HepG2 (cell line): ENCODE measurements at regions not wholly inside any gene's neighbourhood (a gene's known extent, or its start where the extent isn't known, plus 50 kb on each side); places are given as distances from the start of the nearest gene placed in this dataset.

Source experiments
- ATAC-seq: fragments of 200-7000 bp; cut with Tn5 transposase; 3 replicates; pipeline ENCODE4 v1.9.1; 2020; ENCODE audit warnings: mild to moderate bottlenecking, moderate library complexity
- BruUV-seq: library from RNA; stranded (reverse); fragments of 400-500 nt; replicated peaks from 2 replicates; lab custom pipeline; 2021; lab: Mats Ljungman, UMichigan
- CTCF ChIA-PET: fragments of 300-600 bp; formaldehyde crosslinking; extraction: SDS; loops from one replicate; lab custom pipeline; 2021; ENCODE audit warnings: low total read pairs, inconsistent platforms, low intra/inter-chr PET ratio; lab: Yijun Ruan, JAX
- POLR2A ChIA-PET: fragments of 350-600 bp; sonication (Branson Sonifier 250); formaldehyde crosslinking; loops from one replicate; lab custom pipeline; 2020; ENCODE audit warnings: antibody characterized with exemption, inconsistent platforms; lab: Yijun Ruan, JAX
- DNase-seq: peaks from one replicate; pipeline ENCODE4 v3.0.0-alpha.2; 2015; ENCODE audit warnings: low spot score
- FAIRE-seq: peaks from 3 replicates; lab custom pipeline; 2011; peaks lifted over from hg19 to GRCh38; lab: Jason Lieb, UNC
- H2AFZ ChIP-seq: one replicate; pipeline ENCODE4 v1.6.1; 2011; ENCODE audit warnings: low read length, inconsistent platforms
- H3K27ac ChIP-seq: fragments of 300-600 bp; 3 replicates; pipeline ENCODE4 v1.8.0; 2011; ENCODE audit warnings: mixed run types, mild to moderate bottlenecking, mixed read lengths, low read length, inconsistent platforms; ENCODE audit not compliant: insufficient read depth; ENCODE audit errors: extremely low read length
- H3K27me3 ChIP-seq, 2 experiments: fragments of 200-600 bp in 1 of 2; 2 replicates in 1 of 2; 3 replicates in 1 of 2; pipeline versions ENCODE4 v1.6.0 to v1.8.0; 2011; ENCODE audit warnings: low read length in 2 of 2, mild to moderate bottlenecking in 2 of 2, moderate library complexity in 2 of 2, inconsistent platforms in 1 of 2; ENCODE audit not compliant: insufficient read depth in 2 of 2, control insufficient read depth in 1 of 2
- H3K36me3 ChIP-seq, 2 experiments: fragments of 200-600 bp in 1 of 2; replicated peaks in 1 of 2; 2 replicates in 1 of 2; 3 replicates in 1 of 2; pipeline versions ENCODE4 v1.5.1 to v1.8.0; 2011; ENCODE audit warnings: low read length in 2 of 2, inconsistent platforms in 1 of 2; ENCODE audit not compliant: insufficient read depth in 2 of 2, control insufficient read depth in 1 of 2
- H3K4me1 ChIP-seq: 2 replicates; pipeline ENCODE4 v1.5.1; 2012; ENCODE audit warnings: low read length, inconsistent platforms; ENCODE audit not compliant: insufficient read depth
- H3K4me2 ChIP-seq: 2 replicates; pipeline ENCODE4 v1.6.0; 2011; ENCODE audit warnings: low read depth, low read length, inconsistent platforms
- H3K4me3 ChIP-seq, 3 experiments: fragments of 200-600 bp in 1 of 3; sonication (generic), shearing (Covaris generic) in 1 of 3; replicated peaks in 1 of 3; 2 replicates each; pipeline ENCODE4 v1.5.1; 2011 to 2016; ENCODE audit warnings: low read length in 3 of 3, inconsistent platforms in 2 of 3, low read depth in 2 of 3, mild to moderate bottlenecking in 2 of 3, control low read depth in 1 of 3, mixed read lengths in 1 of 3; ENCODE audit not compliant: insufficient read depth in 1 of 3
- H3K79me2 ChIP-seq: one replicate; pipeline ENCODE4 v1.6.1; 2011; ENCODE audit warnings: low read length, inconsistent platforms; ENCODE audit not compliant: insufficient read depth
- H3K9ac ChIP-seq: 2 replicates; pipeline ENCODE4 v1.6.0; 2011; ENCODE audit warnings: mild to moderate bottlenecking, low read depth, low read length, inconsistent platforms; ENCODE audit not compliant: insufficient read depth
- H3K9me3 ChIP-seq: 2 replicates; pipeline ENCODE4 v1.5.1; 2012; ENCODE audit warnings: mild to moderate bottlenecking, low read length
- H4K20me1 ChIP-seq: 2 replicates; pipeline ENCODE4 v1.6.0; 2011; ENCODE audit warnings: inconsistent platforms, mild to moderate bottlenecking, low read length, moderate library complexity; ENCODE audit not compliant: insufficient read depth
- ATAD3A ChIP-seq: sonication (generic); formaldehyde crosslinking; IDR thresholded peaks from 2 replicates; pipeline ENCODE4 v1.4.0; 2020; ENCODE audit warnings: missing genetic modification reagents
- CBX2 ChIP-seq, 2 experiments: fragments of 200-600 bp in 1 of 2; sonication (generic); formaldehyde crosslinking in 1 of 2; IDR thresholded peaks; 2 replicates each; pipeline versions ENCODE4 v1.7.0 to v1.8.1; 2018 to 2022; ENCODE audit warnings: low read depth in 2 of 2, low read length in 1 of 2, mild to moderate bottlenecking in 1 of 2, missing genetic modification reagents in 1 of 2
- DNMT3B ChIP-seq: conservative IDR thresholded peaks from 2 replicates; pipeline ENCODE4 v1.6.1; 2016; ENCODE audit warnings: missing biosample characterization, control low read depth
- DZIP1 ChIP-seq: sonication (generic); formaldehyde crosslinking; IDR thresholded peaks from 2 replicates; pipeline ENCODE4 v1.5.0; 2020; ENCODE audit warnings: mild to moderate bottlenecking, missing genetic modification reagents
- MLXIP ChIP-seq: sonication (generic); formaldehyde crosslinking; IDR thresholded peaks from 2 replicates; pipeline ENCODE4 v1.9.0; 2021; ENCODE audit warnings: missing genetic modification reagents, borderline replicate concordance
- MTF2 ChIP-seq: sonication (generic); formaldehyde crosslinking; IDR thresholded peaks from 2 replicates; pipeline ENCODE4 v1.5.0; 2020; ENCODE audit warnings: missing genetic modification reagents, borderline replicate concordance
- POLR2AphosphoS2 ChIP-seq: IDR thresholded peaks from 2 replicates; pipeline ENCODE4 v1.6.1; 2011; ENCODE audit warnings: low read depth, low read length, improper control_type of control experiment
- SSRP1 ChIP-seq: IDR thresholded peaks from 2 replicates; pipeline ENCODE4 v1.6.1; 2016; ENCODE audit warnings: control low read depth
- TARDBP ChIP-seq: sonication (generic); formaldehyde crosslinking; IDR thresholded peaks from 2 replicates; pipeline ENCODE4 v1.8.0; 2022; ENCODE audit warnings: mild to moderate bottlenecking, missing genetic modification reagents
- ZBTB43 ChIP-seq: sonication (generic); formaldehyde crosslinking; conservative IDR thresholded peaks from 2 replicates; pipeline ENCODE4 v1.4.0; 2020; ENCODE audit warnings: missing genetic modification reagents
- ZNF354B ChIP-seq: sonication (generic); formaldehyde crosslinking; IDR thresholded peaks from 2 replicates; pipeline ENCODE4 v1.8.0; 2022; ENCODE audit warnings: mild to moderate bottlenecking, missing genetic modification reagents
- ZNF503 ChIP-seq: sonication (generic); formaldehyde crosslinking; IDR thresholded peaks from 2 replicates; pipeline ENCODE4 v1.4.0; 2020; ENCODE audit warnings: missing genetic modification reagents
- ZNF513 ChIP-seq: sonication (generic); formaldehyde crosslinking; conservative IDR thresholded peaks from 2 replicates; pipeline ENCODE4 v1.5.0; 2020; ENCODE audit warnings: missing genetic modification reagents
- ZNF629 ChIP-seq: sonication (generic); formaldehyde crosslinking; conservative IDR thresholded peaks from 2 replicates; pipeline ENCODE4 v1.5.0; 2020; ENCODE audit warnings: missing genetic modification reagents
- WGBS: methylation state at CpG from one replicate; pipeline ENCODE4 v1.1.6; 2017; ENCODE audit warnings: low lambda C conversion rate; 5-methylcytosine and 5-hydroxymethylcytosine counted together
- in situ Hi-C: cut with HindIII; loops from 2 replicates; pipeline ENCODE4 v1.10.0; 2017; ENCODE audit warnings: low pct_unique_long_range_greater_than_20kb; ENCODE audit not compliant: extremely low pct_ligation_motif_present
- intact Hi-C: fragments of 100-400 bp; cut with micrococcal nuclease; formaldehyde crosslinking; loops from one replicate; pipeline ENCODE4 v1.10.0; 2022; ENCODE audit not compliant: unreplicated experiment

GRCh38 chr3:193768070-193768394 lies 175.0 kb downstream of the OPA1 start (continued):
- TF ChIP-seq DNMT3B (CRISPR knock-in tag) = no peak

- Histone ChIP-seq H4K20me1 (no peaks in the 10 kb centered on the region), H2AFZ (no peak overlapping the region), H3K4me1 (peaks cover 44% of the 10 kb centered on the region), H3K36me3 (no peaks in the 10 kb centered on the region), H3K4me3 (no peak overlapping the region), H3K9me3 (no peaks in the 10 kb centered on the region), H3K27me3 (no peaks in the 10 kb centered on the region; a peak in 1 of 5 replicates), H3K79me2 (no peaks in the 10 kb centered on the region), H3K4me2 (no peak overlapping the region), H3K27ac (no peak overlapping the region), H3K9ac (no peak overlapping the region)
- ChIA-PET POLR2A (no interaction called here), CTCF (no interaction called here)
- intact Hi-C loops (no loop called here), in situ Hi-C loops (no loop called here)
- DNase-seq (no peak), ATAC-seq (no peak), FAIRE-seq (no peak)
- 52% methylated on average over 2 of the region's 2 CpGs for WGBS
- no TSS peak for BruUV-seq
- no peak for TF ChIP-seq CBX2 (IDR thresholded peaks at IDR 0.05; ENCODE audit: low read depth, low read length)
- no peak for TF ChIP-seq CBX2 (CRISPR knock-in tag; IDR thresholded peaks at IDR 0.05; ENCODE audit: low read depth)
- no peak for TF ChIP-seq POLR2AphosphoS2
- TF ChIP-seq ATAD3A (CRISPR knock-in tag) = no peak
- no peak for TF ChIP-seq DZIP1 (CRISPR knock-in tag)
- TF ChIP-seq ZNF513 (CRISPR knock-in tag) = no peak
- no peak for TF ChIP-seq ZNF354B (CRISPR knock-in tag)
- no peak for TF ChIP-seq SSRP1 (CRISPR knock-in tag)
- TF ChIP-seq TARDBP = no peak
- no peak for TF ChIP-seq MTF2 (CRISPR knock-in tag)
- no peak for TF ChIP-seq MLXIP (CRISPR knock-in tag)
- TF ChIP-seq ZNF503 (CRISPR knock-in tag) = no peak
- TF ChIP-seq ZNF629 (CRISPR knock-in tag) = no peak
- TF ChIP-seq ZBTB43 (CRISPR knock-in tag) = no peak
These were observed 176.4 kb downstream of the OPA1 start for GRCh38 chr3:193769437-193769836.
